Ecto neural progenitor cell (in vitro differentiated cells): ENCODE measurements at regions not wholly inside any gene's neighbourhood (a gene's known extent, or its start where the extent isn't known, plus 50 kb on each side); places are given as distances from the start of the nearest gene placed in this dataset.
"Not testable (repeated sequence)": the region's sequence is repeated elsewhere in the genome, so short reads cannot be mapped to it uniquely, and the experiment has no call there.

Source experiments
- DNase-seq: peaks from one replicate; pipeline ENCODE4 v3.0.0-alpha.2; 2018; ENCODE audit warnings: low spot score

DNA sequence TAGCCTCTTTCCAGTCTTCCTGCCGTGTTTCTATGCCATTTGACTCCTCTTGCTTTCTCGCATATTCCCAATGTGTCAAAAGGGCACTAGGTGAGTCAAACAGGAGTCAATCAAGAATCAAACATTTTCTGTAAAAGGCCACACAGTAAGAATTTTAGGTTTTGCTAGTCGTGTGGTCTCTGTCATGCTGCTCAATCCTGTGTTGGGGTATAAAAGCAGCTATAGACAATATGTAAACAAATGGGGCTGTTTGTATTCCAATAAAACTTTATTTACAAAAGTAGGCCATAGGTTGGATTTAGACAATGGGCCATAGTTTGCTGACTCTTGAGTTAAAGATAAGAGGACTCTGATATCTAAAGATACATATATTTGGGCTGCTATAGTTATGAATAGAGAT lies 235.4 kb upstream of the BTBD3 start:
- DNase-seq: no peak

- no peak for DNase-seq
These were observed 231.5 kb upstream of the BTBD3 start for GRCh38 chr20:11686195-11686594.

GRCh38 chr20:11686820-11687543 lies 230.7 kb upstream of the BTBD3 start:
- peak; percentile 50 for DNase-seq

- no peak for DNase-seq
These were observed 230.0 kb upstream of the BTBD3 start for GRCh38 chr20:11687546-11688292.

DNA sequence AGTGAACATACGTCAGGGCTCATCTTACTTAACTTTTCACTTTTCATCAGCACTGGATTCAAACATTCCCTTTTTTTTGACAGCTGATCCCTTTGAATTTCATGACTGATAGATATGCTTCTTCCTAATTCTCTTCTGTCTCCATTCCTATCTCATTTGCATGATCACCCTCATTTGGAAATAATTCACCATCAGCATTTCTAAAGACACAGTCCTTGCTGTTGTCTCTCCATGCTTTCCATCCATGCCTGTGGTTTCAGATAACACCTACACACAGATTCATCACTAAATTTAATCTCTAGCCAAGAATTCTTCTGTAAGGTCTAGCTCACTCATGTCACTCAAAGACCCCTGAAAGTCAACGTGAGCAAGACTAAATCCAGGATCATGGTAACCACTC lies 228.4 kb upstream of the BTBD3 start:
- no peak for DNase-seq

GRCh38 chr20:11691766-11692165 lies 225.9 kb upstream of the BTBD3 start:
- DNase-seq: no peak

DNA sequence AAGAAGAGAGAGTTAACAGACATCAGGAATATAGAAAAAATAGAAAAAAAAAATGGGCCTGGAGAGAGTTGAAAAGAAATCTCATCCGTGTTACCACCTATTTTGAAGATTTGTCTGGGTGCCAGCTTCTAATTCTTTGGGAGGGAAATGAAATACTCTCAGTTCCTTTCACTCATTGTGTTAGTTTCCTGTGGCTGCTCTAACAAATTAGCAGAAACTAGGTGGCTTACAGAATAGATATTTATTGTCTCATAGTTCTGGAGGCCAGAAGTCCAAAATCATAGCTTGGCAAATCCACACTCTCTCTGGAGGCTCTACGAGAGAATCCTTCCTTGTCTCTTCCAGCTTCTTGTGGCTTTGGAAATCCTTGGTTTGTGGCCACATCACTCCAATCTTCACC lies 225.1 kb upstream of the BTBD3 start:
- DNase-seq: no peak

- no peak for DNase-seq
These were observed 223.2 kb upstream of the BTBD3 start for GRCh38 chr20:11694467-11694866.

DNA sequence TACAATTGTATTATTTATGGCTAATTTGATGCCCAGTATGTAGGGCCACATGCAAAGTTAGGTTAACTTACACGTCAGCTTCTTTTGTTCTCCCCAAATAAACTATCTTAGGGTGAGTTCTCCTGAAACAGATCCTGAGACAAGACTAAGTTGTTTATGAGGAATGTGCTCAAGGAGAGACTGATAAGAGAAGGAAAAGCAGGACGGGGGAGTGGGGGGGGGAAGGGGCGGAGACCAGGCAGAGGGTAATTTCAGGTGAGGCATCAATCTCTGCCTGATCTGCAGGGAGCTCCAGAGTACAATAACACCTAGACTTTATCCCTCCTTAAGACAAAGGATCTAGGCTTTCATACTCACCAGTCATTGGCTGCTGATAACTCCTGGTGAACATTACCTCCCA lies 220.6 kb upstream of the BTBD3 start:
- no peak for DNase-seq

GRCh38 chr20:11697646-11698045 lies 220.0 kb upstream of the BTBD3 start:
- no peak for DNase-seq

- no peak for DNase-seq
These were observed 219.6 kb upstream of the BTBD3 start for GRCh38 chr20:11698124-11698523.

DNA sequence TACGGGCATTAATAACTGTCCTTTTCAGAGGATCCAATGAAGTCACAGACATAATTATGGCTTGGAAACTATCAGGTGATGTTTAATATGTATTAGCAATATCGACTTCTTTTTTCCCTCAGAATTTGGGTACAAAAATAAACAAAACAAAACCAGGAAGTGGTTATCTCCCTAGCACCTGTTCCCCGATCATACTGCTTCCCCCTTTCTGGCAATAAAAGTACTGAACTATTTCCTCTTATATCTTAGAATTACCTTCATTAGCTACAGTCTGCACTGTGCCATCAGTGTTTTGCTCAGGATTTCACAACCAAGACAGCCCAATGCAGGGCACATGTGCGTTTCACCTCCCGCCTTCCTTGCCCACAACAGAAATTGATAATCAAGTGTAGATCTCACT lies 216.9 kb upstream of the BTBD3 start:
- DNase-seq: no peak

DNA sequence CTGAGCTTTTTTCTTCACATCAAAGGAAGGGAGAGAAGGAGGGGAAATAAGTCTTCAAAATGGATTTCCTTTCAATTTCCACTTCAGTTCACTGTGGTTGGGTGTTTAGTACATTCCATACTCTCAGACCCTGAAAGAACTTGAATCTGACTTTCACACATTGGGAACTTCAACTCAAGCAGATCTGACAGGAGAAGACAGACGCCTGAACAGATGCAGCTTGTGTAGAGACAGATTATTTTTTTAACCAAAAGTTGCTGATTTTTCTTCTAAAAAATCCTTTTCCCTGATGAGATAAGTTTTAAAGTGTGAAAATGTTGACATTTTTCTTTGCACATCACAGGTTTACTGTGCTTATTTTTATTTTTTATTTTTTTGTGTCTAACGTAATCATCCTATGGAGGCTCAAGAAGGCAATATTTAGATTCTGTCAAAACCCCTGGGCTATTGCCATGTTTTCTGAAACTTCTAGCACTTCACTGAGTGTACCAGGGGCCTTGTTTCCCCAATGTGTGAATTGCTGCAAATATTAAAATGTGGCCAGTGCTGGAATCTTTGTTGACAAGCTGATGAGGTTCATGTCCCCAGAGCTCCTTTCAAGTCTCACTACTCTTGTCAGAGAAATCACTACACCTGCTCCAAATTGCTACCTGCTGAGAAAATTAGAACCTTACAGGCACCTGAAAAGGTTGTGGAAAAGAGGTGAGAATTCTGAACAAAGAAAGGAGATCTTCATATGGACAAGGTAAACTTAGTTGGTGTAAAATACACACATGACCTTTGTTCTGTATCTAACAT lies 214.8 kb upstream of the BTBD3 start:
- no peak for DNase-seq

- no peak for DNase-seq
These were observed 212.2 kb upstream of the BTBD3 start for GRCh38 chr20:11705512-11705911.

- not testable (repeated sequence) for DNase-seq
These were observed 209.5 kb upstream of the BTBD3 start for GRCh38 chr20:11708223-11708622.

GRCh38 chr20:11711214-11711613 lies 206.5 kb upstream of the BTBD3 start:
- no peak for DNase-seq

- no peak for DNase-seq
These were observed 205.0 kb upstream of the BTBD3 start for GRCh38 chr20:11712639-11713160.

- no peak for DNase-seq
These were observed 202.8 kb upstream of the BTBD3 start for GRCh38 chr20:11714886-11715285.

DNA sequence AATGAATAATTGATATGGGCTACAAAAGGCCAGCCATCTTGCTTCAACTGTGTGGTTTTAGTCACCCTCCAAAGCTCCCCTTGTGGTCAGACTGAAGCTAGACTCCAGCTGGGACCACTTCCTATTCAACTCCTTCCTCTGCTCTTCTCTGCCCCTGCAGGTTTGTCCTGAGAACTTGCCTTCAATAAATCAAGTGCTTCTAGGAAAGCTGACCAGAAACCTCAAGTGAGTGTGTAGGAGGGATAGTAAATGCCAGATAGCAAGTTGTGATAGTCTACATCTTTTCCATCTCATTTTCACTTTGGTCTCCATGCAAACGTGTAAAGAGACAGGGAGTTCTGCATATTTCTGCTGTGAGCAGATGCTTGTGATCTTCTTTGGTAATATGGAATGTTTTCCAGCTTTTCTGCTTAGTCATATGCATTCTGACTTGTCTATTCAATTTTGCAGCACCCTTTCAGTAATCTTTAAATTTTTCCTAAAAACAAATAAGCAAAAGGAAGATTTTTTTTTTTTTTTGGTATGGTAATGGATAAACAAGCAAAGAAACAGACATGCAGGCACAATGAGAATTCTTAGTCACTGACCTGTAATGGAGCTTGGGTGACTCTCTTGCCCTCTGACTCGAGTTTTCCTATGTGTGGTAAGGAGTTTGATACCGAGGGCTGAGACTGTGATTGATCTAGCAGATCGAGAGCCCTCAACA lies 201.3 kb upstream of the BTBD3 start:
- DNase-seq: peak; percentile 55

GRCh38 chr20:11716945-11717248 lies 200.8 kb upstream of the BTBD3 start:
- DNase-seq: no peak

DNA sequence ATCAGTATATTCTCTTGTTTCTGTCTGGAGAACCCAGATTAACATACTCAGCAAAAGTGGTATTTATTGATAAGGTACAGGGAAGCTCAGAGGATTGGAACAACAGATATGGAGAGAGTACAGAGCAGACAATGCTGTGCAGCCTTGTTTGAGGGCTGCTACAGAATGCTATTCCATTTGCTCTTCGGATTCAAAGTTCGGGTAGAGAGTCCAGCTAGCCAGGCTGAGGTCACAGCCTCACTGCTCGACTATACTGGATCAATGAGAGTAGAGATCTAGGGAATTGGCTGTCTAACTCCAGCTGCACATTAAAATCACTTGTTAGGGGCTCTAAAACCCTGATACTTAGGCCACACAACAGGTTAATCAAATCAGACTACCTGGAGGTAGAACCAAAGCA lies 200.1 kb upstream of the BTBD3 start:
- no peak for DNase-seq

- DNase-seq: no peak
These were observed 199.1 kb upstream of the BTBD3 start for GRCh38 chr20:11718474-11719094.
